ENCODE measurements at regions not wholly inside any gene's neighbourhood (a gene's known extent, or its start where the extent isn't known, plus 50 kb on each side); places are given as distances from the start of the nearest gene placed in this dataset.
"Not testable (repeated sequence)": the region's sequence is repeated elsewhere in the genome, so short reads cannot be mapped to it uniquely, and the experiment has no call there.

DNA sequence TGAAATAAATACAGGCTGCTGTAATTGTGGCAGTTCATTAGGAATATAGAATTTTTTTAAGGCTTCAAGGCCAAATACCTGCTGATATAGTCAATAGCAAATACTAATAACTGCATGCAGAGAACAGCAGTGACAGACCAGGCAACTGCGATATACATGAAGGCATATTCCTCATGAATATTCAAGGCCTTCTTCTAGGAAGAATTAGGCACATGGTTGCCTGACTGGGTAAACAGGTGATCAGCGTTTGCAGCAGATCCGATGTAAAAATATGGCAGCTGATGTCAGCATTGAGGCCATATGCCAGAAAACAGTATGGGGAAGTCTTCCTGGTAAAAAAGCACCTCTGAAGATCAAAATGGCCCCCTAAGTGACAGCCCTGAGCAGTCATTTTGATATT, 629.7 kb downstream of the UQCRFS1 start:
- DNase-seq, result no peak

DNA sequence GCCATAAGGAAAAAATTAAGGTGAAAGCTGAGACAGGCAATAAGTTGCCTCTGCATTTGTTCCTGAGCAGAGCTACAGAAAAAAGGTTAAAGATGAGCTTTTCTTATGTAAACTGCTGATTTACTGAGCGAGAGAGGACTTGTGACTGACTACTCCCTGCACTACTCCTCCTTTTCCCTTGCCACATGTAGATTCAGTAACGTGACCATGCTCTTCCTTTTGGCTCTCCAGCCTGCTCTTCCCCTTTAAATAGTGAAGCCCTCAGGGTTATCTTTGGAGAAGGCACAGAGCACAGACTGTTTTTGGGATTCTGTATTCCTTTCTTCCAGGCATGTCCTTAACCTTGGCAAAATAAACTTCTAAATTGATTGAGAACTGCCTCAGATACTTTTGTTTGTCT, 630.2 kb downstream of the UQCRFS1 start:
- no peak for DNase-seq

DNA sequence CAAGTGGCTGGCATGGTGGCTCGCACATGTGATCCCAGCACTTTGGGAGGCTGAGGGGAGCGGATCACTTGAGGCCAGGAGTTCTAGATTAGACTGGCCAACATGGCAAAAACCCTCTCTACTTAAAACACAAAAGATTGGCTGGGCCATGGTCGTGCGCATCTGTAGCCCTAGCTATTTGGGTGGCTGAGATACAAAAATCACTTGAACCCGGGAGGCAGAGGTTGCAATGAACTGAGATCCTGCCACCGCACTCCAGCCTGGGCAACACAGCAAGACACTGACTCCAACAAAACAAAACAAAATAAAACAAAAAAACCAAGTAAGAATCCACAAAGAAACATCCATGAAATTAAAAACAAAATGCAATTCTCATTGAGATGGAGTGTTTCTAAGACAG, 630.6 kb downstream of the UQCRFS1 start:
- no peak for DNase-seq

DNA sequence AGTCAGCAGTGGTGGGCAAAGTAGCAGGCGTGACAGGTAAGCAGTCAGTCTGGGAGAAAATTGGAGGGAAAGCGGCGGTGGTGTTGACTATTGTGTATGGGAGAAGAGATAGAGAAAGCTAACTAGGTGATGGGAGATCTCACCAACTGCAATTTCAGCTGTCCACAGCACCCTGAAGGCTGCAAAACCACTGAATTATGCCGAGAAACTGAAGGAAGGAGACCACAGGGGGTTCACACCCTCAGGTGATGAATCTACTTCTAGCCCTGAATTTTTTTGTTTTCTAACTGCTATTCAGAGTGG, 631.5 kb downstream of the UQCRFS1 start:
- DNase-seq, result no peak

DNA sequence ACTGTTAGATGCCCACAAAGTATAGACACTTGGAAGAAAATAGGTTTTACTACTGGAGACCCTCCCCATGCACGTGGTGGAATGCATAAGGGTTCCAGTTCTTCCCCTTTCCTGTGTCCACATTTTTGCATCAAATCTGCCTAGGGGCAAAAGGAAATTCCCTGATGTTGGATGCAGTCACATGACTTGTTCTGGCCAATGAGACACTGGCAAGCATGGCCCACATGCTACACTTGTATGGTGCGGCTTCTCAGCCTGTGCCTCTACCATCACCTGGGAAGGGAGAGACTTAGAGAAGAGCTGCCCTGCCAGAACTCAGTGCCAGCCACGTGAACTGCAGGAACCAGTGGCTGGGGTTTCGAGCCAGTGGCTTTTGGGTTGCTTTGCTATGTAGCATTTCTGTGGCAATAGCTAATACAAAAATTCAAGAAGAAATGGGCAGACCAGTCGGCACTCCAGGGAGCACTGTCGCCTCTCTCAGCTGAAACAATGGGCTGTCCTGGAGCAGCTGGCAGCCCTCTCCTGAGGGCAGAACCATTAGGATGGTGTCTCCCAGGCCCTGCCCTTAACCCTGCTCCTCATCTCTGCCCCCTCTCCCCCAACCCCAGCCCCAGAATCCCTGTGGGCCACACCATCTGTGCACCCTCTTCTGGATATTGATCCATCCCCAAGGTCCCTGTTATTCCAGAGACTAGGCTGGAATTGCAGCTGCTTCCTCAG, 634.0 kb downstream of the UQCRFS1 start:
- DNase-seq, result no peak

DNA sequence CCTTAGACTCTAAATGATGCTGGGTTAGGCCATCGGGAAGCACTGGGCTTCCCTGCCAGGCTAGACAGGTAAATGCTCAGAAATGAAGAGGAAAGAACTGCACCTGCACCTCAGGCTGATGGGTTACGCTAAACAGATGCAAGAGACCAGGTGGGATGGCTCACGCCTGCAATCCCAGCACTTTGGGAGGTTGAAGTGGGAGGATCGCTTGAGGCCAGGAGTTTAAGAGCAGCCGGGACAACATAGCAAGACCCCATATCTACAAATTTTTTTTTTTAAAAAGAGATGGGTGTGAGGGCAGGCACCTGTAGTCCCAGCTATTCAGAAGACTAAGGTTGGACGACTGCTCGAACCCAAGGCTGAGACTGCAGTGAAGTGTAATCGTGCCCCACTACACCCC, 634.7 kb downstream of the UQCRFS1 start:
- no peak for DNase-seq

DNA sequence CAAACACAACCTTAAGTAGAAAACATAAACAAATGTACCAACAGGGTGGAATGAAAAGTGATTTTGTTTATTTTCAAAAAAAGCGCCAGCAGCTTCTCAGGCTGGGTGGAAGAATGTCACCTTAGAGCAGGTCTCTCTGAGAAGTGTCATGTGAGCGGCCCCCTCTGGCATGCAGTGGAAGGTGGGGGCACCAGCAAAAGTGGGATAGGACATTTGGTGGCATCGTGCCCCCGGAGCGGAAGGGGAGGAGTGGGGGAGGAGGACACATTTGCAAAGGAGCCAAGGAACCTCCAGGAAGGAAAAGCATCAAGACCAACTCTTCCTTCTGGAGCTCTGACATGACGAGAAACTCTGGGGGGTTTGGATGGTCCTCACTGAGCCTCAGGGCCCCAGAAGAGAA, 635.3 kb downstream of the UQCRFS1 start:
- DNase-seq, result no peak

DNA sequence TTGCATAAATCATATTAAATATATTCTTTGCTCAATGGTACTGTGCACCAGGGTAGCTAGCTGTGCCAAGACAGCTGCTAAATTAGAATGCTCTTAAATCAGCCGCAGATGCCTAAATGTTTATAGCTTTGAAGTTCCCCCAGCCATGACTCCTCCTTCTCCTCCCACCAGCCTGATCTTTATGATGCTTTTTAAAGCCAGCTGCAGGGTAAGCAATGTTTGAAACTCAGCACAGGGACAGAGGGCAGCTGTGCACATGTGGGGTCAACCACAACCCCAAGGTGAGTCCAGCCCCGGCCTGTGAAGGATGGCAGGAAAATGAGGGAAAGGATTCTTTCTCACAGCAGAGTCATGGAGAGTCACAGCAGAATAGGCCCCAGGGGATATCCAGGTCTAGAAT, 635.7 kb downstream of the UQCRFS1 start:
- no peak for DNase-seq

DNA sequence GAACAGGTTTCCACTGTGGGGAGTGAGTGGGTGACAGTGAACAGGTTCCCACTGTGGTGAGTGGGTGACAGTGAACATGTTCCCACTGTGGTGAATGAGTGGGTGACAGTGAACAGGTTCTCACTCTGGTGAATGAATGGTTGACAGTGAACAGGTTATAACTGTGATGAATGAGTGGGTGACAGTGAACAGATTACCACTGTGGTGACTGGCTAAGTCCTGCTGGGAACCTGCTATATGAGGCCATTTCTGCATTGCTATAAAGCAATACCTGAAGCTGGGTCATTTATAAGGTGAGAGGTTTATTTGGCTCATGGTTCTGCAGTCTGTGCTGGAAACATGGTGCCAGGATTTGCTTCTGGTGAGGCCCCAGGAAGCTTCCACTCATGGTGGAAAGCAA, 637.1 kb downstream of the UQCRFS1 start:
- no peak for DNase-seq

DNA sequence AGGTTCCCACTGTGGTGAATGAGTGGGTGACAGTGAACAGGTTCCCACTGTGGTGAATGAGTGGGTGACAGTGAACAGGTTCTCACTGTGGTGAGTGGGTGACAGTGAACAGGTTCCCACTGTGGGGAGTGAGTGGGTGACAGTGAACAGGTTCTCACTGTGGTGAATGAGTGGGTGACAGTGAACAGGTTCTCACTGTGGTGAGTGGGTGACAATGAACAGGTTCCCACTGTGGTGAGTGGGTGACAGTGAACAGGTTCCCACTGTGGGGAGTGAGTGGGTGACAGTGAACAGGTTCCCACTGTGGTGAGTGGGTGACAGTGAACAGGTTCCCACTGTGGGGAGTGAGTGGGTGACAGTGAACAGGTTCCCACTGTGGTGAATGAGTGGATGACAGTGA, 637.6 kb downstream of the UQCRFS1 start:
- not testable (repeated sequence) for DNase-seq

DNA sequence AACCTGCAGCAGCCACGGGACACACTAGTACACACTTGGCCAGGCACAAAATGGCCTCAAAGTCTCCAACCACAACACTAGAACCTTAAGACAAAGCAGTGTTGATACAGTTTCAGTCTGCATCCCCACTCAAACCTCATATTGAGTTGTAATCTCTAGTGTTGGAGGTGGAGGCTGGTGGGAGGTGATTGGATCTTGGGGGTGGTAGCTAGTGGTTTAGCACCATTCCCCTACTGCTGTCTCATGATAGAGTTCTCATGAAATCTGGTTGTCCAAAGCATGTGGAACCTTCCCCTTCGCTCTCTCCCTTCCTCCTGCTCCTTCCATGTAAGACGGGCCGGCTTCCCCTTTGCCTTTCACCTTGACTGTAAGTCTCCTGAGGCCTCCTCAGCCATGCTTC, 638.7 kb downstream of the UQCRFS1 start:
- DNase-seq, result no peak

DNA sequence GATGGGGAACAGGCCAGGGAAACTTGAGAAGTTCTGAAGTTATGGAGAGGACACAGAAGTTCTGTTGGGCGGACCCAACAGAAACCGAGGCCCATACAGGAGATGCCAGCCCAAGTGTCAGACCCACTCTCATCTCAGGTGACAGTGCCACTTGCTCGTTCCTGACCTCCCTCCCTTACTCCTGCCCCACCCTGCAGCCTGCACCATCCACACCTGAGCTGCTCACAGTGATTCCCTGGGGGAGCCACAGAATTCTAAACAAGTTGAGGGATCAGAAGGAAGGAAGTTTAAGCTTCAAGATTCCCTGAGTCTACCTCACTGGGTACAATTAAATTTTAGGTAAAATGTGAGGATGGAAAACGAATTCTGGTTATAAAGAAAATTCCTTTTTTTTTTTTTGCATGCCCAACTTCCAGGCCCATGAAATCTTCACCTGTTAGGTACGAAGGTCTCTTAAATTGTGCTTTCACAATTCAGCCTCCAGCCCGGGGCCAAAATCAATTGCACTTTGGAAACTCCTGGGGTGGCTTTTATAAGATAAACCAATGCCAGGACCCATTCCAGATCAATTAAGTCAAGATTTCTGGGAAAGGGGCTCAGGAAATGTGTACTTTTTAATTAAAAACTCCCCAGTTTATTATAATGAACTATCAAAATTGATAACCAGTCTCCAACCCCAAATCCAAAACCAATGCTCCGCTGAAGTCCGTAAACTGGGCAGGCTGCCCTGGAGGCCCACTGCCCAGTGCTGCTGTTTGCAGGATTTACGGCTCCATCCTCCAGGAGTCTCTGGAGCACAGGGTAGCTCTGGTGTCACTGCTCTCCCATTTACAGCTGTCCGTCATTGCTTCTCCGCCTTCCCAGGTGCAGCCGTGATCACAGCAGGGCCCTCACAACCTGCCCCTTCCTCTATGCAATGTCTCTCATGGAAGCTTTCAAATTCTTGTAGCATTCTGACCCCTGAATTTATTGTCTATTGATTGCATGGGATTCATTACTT, 643.5 kb downstream of the UQCRFS1 start:
- DNase-seq, result no peak

DNA sequence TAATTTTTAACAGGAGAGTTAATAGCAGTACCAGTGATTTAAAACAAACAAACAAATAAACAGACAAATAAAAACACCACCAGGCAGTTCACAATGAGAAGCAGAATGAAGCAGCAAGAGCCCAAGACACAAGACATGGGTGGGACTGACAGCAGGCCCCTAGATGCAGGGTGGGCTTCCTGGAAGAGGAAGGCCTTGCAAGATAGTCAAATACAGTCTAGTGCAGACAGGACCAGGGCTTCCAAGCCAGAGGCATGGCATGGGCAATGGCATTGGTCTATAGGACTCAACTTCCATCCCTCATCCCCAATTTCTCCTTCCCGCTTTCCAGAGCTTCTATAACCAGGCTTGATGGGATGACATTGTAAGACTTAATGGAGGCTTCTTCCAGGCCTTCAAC, 645.1 kb downstream of the UQCRFS1 start:
- no peak for DNase-seq

DNA sequence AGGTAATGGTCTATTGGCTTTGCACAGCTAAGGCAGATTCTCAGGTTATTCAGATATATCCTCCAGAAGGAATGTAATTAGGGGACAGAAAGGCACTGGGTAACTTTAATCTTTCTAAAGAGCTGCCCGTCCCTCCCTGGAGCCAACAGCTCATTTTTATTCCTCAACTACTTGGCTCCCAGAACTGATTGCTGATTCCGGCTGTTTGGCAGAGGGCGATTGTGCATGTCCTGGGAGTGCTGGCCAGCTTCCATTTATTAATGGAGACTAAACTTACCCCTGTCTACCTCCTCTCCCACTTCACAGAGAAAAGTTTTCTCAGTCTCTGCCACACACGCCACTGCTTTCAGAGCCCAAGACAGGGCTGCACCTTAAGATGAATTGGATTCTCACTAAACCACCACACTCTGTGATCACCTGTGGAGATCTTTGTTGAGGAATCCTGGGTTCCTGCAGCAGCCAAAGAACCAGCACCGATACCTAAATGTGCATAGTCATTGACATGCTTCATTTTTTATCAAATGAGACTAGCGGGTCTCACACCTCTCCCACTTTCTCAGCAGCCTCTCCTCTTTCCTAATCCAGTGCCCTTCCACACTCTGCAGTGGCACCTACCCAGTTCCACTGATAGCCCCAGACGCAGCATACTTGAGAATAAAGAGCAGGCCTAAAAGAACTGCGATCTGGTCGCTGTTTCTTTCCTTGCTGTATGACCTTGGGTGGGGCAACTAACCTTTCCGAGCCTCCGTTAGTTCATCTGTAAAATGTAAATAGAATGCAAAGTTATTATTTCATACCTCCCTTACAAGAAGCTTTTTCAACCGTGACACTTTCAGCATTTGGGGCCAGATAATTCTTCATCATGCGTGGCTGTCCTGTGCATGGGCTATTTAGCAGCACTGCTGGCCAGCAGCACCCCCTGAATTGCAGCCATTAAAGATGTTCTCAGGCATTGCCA, 648.7 kb downstream of the UQCRFS1 start:
- DNase-seq, result no peak

DNA sequence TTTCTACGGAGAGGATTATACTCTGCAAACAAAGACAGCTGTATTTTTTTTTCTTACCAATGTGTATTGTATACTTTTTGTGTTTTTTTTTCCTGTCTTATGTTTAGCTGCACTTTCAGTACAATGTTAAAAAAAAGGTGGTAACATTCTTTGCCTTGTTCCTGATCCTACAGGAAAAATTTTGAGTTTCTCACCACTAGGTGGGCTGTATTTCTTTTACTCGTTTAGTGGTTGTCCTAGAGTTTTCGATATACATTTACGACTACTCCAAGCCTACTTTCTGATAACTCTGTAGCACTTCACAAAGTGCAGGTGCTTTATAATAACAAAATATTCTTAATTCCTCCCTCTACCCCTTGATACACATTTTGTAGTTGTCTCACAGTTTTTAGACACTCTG, 652.2 kb downstream of the UQCRFS1 start:
- DNase-seq, result no peak

DNA sequence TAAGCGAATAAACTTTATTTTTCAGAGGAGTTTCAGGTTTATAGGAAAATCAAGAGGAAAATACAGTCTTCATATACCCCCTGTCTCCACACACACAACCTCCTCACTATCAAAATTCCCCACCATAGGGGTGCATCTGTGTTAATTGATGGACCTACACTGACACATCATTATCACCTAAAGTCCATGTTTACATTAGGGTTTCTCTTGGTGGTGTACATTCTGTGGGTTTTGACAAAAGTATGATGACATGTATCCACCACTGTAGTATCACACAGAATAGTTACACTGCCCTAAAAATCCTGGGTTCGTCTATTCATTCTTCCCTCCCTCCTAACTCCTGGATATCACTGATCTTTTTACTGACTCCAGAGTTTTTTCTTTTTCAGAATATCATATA, 654.2 kb downstream of the UQCRFS1 start:
- no peak for DNase-seq

DNA sequence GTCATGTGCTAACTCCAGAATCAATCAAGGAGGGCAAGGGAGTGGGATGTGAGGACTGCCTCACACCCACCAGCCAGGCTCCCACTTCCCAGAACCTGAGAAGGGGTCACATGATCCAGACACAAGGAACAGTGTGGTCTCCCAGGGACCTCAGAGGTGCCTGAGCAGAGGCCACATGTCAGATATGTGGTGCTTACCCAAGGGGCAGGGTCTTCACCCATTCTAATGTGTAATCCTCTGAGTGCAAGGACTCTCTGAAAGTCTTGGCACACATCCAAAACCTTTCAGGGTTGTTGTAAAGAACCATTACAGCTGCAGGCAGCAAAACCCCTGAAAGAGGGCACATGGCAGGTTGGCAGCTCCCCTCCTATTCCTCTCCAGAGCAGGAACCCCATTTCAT, 656.6 kb downstream of the UQCRFS1 start:
- peak; percentile 64 for DNase-seq

DNA sequence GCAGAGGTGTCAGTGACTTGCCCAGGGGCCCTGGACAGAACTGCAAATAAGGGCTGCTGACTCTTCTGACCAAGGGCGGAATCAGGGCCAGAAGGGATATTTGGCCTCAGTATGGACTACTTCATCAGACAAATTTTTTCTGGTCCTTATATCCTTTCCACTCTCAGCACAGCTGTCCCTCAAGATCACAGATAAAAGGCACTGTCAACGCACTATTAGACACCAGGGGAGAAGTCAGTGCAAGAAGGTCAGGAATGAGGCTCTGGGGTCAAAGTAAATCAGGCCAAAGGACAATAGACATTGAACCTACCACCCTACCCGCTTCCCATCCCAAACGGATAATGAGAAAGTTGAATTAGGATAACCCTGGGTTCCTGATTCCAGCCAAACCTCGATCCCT, 657.6 kb downstream of the UQCRFS1 start:
- DNase-seq, result no peak

DNA sequence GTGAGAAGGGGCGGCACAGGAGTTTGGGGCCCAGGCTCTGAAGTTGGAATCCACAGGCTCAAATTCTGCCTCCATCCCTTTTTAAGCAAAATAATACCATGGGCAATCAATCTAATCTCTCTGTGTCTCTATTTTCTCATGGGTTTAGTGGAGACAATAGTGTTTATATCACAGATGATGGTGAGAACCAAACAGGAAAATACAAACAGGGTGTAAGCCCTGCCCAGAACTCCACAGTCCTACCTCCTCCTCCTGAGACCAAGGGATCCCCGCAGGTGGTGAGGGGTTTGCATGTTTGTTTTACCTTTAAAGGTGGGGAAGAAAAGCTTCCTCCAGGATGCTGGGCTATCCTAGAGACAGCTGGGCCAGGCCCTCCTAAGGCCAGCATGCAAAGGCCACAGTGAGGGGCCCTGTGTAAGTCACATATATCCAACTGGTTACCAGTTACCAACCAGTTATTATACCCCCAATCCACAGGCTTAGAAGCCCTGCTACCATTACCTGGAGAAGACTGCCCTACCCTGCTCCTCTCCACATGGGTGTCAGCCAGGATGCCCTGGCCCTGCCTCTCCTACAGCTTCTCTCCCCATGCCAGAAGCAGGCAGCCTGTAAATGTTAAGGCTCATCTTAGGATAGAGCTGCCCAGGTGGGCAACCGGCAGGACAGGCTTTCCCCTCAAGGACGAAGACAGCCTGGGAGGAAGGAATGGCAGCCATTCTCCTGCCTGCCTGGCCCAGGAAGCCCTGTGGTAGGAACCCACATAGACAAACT, 658.4 kb downstream of the UQCRFS1 start:
- DNase-seq, result no peak

DNA sequence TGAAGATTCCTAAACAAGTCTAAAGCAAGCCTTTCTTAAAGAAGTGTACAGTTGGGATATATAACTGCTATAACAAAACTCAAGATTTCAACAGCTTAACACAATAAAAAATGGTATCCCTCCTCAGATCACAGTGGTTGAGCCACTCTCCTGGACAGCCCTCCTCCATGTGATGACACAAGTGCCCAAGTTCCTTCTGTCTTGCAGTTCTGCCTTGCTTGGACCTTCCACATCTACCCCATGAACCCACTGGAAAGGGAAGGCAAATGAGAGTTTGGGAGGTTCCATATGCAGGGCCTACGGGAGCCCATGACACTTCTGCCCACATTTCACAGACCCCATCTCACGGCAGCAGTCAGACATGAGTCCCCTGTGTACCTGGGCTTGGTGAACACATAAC, 659.2 kb downstream of the UQCRFS1 start:
- no peak for DNase-seq

DNA sequence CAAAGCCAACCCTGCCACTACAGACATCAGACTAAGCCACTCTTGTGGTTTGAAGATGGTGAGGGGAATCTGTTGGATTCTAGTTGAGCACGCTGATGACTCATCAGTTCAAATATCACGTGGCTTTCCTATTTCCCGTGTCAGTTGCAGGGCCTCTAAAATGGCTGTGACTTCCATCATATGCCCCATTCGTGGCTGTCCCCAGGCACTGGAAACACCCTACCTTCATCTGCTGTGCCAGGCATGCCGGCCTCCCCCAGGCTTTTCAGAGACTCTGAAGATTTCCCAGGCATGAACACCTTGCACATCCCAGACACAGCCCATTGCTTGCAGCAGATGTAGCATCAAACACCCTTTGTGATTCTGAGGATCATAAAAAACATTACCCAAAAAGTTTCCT, 659.9 kb downstream of the UQCRFS1 start:
- no peak for DNase-seq

DNA sequence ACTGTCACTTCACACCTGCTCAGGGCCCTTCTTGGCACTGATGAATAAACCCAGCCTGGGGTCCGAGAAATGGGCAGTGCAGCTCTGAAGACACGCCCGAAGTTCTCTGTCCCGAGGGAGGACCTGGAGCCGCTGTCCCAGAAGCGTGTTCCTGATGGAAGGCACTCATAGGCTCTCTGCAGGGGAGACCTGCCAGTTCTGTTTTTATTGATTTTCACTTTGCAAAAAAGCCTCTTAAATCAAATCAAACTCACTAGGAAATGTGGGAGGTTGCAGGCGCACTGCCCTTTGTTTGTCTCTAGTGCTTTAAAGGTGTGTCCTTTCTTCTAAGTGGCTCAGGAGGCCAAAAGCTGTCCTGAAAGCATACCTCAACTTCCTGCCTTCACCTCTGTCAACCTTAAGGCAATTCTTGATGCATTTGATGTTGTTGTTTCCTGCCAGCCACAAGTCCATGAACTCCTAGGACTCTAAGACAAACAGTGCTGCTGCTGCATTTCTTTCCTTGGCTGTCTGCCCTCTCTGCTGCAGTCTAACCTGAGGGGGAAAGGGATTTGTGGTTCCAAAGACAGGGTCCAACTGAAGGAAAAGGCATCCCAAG, 663.2 kb downstream of the UQCRFS1 start:
- no peak for DNase-seq

Measured in NCI-H1105 treated with DMSO at 0.1 percent for 48 hours (cell line).